ENCODE measurements at regions not wholly inside any gene's neighbourhood (a gene's known extent, or its start where the extent isn't known, plus 50 kb on each side); places are given as distances from the start of the nearest gene placed in this dataset.

GRCh38 chr2:221833966-221834365 lies 261.9 kb upstream of the EPHA4 start:
- TF ChIP-seq CTCF (IDR thresholded peaks at IDR 0.05; ENCODE audit: low read depth, low read length) (no peak), POLR2A (IDR thresholded peaks at IDR 0.05; ENCODE audit: extremely low read depth, insufficient read length) (no peak)
